HG02870 (cell line): ENCODE measurements at regions not wholly inside any gene's neighbourhood (a gene's known extent, or its start where the extent isn't known, plus 50 kb on each side); places are given as distances from the start of the nearest gene placed in this dataset.
"Not testable (repeated sequence)": the region's sequence is repeated elsewhere in the genome, so short reads cannot be mapped to it uniquely, and the experiment has no call there.

ENCODE experiments used
- ATAC-seq: cut with Tn5 transposase; IDR thresholded peaks from one replicate; pipeline ENCODE4 v1.9.1; 2021; ENCODE audit warnings: mild to moderate bottlenecking, moderate library complexity; ENCODE audit not compliant: unreplicated experiment

DNA sequence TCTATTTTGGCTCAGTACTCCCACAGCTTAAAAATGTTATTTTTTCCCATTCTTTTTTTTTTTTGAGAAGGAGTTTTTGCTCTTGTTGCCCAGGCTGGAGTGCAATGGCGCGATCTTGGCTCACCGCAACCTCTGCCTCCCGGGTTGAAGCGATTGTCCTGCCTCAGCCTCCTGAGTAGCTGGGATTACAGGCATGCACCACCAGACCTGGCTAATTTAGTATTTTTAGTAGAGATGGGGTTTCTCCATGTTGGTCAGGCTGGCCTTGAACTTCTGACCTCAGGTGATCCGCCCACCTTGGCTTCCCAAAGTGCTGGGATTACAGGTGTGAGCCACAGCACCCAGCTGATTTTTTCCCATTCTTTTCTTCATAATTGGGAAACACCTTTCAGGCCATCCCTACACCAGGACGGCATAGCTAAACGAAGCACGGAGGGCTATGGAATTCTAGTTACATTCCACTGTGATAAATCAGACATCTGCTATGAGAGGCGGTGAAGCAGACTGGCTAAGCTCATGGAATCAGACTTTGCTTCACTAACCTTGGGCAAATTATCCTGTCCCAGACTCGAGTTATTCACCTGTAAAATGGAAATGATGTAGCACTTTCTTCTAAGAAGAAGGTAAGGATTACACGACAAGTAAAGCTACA lies 68.7 kb upstream of the ZFAND5 start:
- ATAC-seq: not testable (repeated sequence)

DNA sequence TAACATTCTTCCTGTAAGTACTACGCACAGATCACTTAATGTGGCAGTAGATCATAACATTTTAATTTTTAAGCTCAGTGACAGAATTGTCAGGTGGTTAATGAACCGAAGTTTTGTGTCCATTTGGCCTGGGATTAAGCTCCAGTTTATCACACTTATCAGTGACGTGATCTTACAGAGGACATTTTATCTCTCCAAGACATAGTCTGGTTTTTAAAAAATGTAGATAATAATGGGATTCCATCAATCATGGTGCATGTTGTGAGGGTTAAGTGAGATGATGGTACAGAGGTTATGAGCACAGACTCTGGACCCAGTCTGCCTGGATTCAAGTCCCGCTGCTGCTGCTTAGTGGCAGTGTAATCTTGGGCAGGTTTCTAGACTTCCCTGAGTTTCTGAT lies 66.0 kb upstream of the ZFAND5 start:
- ATAC-seq: no peak

DNA sequence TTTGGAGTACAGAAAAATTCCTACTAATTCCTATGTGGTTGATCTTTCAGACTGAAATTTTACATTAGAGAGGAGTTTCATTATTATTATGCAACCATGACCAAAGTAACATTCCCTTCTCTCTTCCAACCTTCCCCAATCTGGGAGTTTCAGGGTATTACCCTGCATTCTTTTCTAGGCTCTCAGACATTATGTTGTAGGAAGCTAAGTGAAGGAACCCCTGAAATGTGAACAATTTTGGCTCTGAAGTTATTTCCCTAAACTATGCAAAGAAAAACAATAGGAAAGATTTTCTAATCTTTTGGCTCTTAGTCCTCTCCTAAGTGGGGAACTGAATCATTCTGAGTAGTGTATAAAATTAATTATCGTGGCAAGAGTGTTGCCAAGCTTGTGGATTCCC lies 63.3 kb upstream of the ZFAND5 start:
- ATAC-seq: no peak

DNA sequence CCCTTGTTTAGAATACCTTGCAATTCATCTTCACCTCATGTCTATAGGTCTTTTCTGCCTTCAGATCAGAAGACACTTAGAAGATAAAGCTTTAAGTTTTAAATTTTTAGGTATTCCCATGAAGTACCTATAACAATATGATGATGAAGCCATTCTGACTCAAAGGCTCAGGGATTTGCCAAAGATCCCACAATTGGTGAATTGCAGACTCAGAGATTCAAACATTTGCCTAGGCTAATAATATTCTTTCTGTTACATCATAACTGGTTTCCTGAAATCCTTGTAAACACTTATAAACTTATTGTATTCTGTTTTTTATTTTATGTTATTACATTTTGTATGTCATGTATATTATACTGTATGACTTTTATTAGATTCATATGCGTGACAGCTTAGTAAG lies 62.8 kb upstream of the ZFAND5 start:
- no peak for ATAC-seq

DNA sequence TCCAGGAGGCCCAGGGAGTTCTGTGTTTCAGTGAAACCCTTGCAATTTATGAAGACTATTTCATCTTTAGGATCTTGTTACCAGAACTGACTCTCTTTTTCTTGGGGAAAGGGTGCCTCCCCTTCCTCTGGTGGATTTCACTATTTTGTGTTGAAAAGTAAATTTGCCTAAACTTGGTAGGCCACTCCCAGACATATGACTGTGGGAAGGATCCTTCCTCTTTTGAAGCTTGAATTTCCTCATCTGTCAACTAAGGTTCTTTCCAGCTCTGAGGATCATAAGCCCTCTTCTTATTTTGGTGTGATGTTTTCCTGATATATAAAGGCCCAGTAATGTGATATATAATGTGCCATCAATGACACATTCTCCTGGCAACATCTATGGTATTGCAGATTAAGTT lies 59.1 kb upstream of the ZFAND5 start:
- no peak for ATAC-seq

DNA sequence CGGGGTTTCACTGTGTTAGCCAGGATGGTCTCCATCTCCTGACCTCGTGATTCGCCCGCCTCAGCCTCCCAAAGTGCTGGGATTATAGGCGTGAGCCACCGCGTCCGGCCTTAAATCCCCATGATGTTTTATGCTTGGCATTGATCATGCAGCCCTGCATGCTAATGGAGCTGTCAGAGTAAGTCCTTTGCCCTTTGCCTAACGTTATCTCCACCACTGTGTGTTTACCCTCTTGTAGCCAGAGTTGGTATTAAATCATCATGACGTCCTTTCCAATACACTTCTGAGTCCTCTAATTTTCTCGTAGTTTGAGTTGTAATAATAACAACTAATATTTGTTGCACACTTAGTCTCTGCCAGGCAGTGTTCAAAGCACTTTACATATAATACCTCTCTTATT lies 57.2 kb upstream of the ZFAND5 start:
- ATAC-seq: no peak

DNA sequence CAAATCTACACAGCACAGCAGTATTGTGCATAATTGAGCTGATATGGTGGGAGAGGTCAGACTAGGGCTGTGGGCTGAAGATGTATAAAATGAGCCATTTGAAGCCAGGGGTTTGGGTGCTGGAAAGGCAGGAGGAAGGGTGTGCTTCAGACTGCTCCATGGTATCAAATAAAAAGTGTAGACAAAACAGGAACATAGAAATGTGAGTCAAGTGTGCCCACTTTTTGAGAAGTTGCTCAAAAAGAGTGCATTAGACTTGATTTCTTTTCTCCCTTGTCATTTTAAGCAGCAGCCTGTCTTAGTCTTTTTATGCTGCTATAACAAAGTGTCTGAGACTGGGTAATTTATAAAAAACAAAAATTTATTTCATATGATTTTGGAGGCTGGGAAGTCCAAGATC lies 55.8 kb upstream of the ZFAND5 start:
- no peak for ATAC-seq

DNA sequence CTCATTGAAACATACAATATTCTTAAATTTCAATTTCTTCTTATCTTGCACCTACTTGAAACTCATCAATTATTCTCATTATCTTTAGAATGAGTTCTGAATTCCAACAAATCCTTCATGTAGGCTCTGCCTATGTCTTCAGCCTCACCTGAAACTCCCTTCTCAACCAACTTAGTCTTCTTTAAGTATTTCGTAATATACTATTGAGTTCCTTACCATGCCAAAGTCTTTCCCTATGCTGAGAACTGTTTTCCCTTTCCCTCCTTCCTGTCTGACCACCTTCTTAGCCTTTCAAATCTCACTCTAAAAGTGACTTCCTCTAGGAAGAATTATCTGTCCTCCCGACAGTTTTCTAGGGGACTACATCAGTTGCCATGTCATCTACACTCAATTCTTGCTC lies 50.9 kb upstream of the ZFAND5 start:
- no peak for ATAC-seq

DNA sequence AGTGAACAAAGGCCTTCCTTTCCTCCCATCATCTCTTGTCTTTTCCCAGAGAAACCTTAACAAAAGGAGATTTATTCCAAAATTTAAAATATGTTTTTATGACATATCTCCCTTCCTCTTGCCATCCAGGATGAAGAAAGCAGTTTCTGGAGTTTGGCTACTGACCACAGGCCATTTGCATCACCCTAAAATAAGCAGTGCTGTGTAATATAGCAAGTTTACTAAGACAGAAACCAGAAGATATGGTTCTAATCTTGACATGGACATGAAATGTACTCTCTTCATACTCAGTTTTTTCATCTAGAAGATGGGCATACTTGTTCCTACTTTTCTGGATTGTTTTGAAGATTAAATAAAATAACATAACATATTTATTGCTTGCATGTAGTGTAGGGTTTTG lies 50.2 kb upstream of the ZFAND5 start:
- ATAC-seq: peak; percentile 92
